DND-41 (cell line): ENCODE measurements at regions not wholly inside any gene's neighbourhood (a gene's known extent, or its start where the extent isn't known, plus 50 kb on each side); places are given as distances from the start of the nearest gene placed in this dataset.

Experiments
- ATAC-seq: fragments of 200-7000 bp; cut with Tn5 transposase; 3 replicates; pipeline ENCODE4 v1.9.1; 2021; ENCODE audit warnings: low read depth; ENCODE audit not compliant: insufficient read depth
- DNase-seq: peaks from one replicate; pipeline ENCODE4 v3.0.0-alpha.2; 2020
- H2AFZ ChIP-seq: 2 replicates; pipeline ENCODE4 v1.6.0; 2012; ENCODE audit warnings: low read depth, low read length
- H3K27ac ChIP-seq: 2 replicates; pipeline ENCODE4 v1.5.1; 2012; ENCODE audit warnings: low read length, inconsistent platforms
- H3K27me3 ChIP-seq: fragments of 200-600 bp; sonication (generic); 2 replicates; pipeline ENCODE4 v1.6.0; 2012; ENCODE audit warnings: low read length, mild to moderate bottlenecking, inconsistent platforms; ENCODE audit not compliant: insufficient read depth, poor library complexity
- H3K36me3 ChIP-seq: 2 replicates; pipeline ENCODE4 v1.5.1; 2012; ENCODE audit warnings: low read length, inconsistent platforms; ENCODE audit not compliant: insufficient read depth
- H3K4me1 ChIP-seq: 2 replicates; pipeline ENCODE4 v1.5.1; 2012; ENCODE audit warnings: mild to moderate bottlenecking, low read length; ENCODE audit not compliant: insufficient read depth
- H3K4me2 ChIP-seq: 2 replicates; pipeline ENCODE4 v1.6.0; 2012; ENCODE audit warnings: mild to moderate bottlenecking, moderate library complexity, low read length, inconsistent platforms; ENCODE audit not compliant: insufficient read depth
- H3K4me3 ChIP-seq, 2 experiments: fragments of 200-600 bp in 1 of 2; shearing (Covaris generic) in 1 of 2; 2 replicates each; pipeline ENCODE4 v1.5.1; 2012 to 2016; ENCODE audit warnings: inconsistent platforms in 2 of 2, low read length in 2 of 2, mild to moderate bottlenecking in 2 of 2, low read depth in 1 of 2, moderate library complexity in 1 of 2
- H3K79me2 ChIP-seq: 2 replicates; pipeline ENCODE4 v1.6.0; 2012; ENCODE audit warnings: low read length, inconsistent platforms; ENCODE audit not compliant: insufficient read depth
- H3K9ac ChIP-seq: 2 replicates; pipeline ENCODE4 v1.6.0; 2012; ENCODE audit warnings: low read depth, mild to moderate bottlenecking, inconsistent platforms, low read length, moderate library complexity
- H3K9me3 ChIP-seq: 2 replicates; pipeline ENCODE4 v1.5.1; 2012; ENCODE audit warnings: low read length, moderate library complexity, mild to moderate bottlenecking, inconsistent platforms; ENCODE audit not compliant: insufficient read depth, severe bottlenecking
- H4K20me1 ChIP-seq: 2 replicates; pipeline ENCODE4 v1.6.0; 2012; ENCODE audit warnings: low read length; ENCODE audit not compliant: insufficient read depth
- CTCF ChIP-seq: IDR thresholded peaks from 2 replicates; pipeline ENCODE4 v1.5.1; 2012; ENCODE audit warnings: borderline replicate concordance, low read length, moderate library complexity, mild to moderate bottlenecking; ENCODE audit not compliant: poor library complexity, severe bottlenecking; ENCODE audit errors: extremely low read depth
- EZH2 ChIP-seq: IDR thresholded peaks from 3 replicates; pipeline ENCODE4 v1.6.1; 2012; ENCODE audit warnings: borderline replicate concordance, low read depth, mild to moderate bottlenecking, moderate library complexity, low read length, inconsistent platforms; ENCODE audit not compliant: severe bottlenecking

GRCh38 chr18:38981389-38981788, 1415.8 kb upstream of the CELF4 start:
- H3K36me3 ChIP-seq, result no peaks in the 10 kb centered on the region
- H2AFZ ChIP-seq, result no peak overlapping the region
- no peak overlapping the region for H3K4me3 ChIP-seq
- H3K9me3 ChIP-seq, result no peaks in the 10 kb centered on the region
- DNase-seq, result no peak
- H3K9ac ChIP-seq, result no peak overlapping the region
- ATAC-seq, result no peak
- H3K27ac ChIP-seq, result no peak overlapping the region
- H4K20me1 ChIP-seq, result no peaks in the 10 kb centered on the region
- H3K79me2 ChIP-seq, result no peaks in the 10 kb centered on the region
- no peaks in the 10 kb centered on the region for H3K4me1 ChIP-seq
- no peaks in the 10 kb centered on the region for H3K27me3 ChIP-seq
- no peak overlapping the region for H3K4me2 ChIP-seq
- TF ChIP-seq CTCF (no peak), EZH2 (no peak)

GRCh38 chr18:38980420-38980819, 1414.8 kb upstream of the CELF4 start:
- no peaks in the 10 kb centered on the region for H3K9me3 ChIP-seq
- H4K20me1 ChIP-seq, result no peaks in the 10 kb centered on the region
- H3K27ac ChIP-seq, result no peak overlapping the region
- H3K27me3 ChIP-seq, result no peaks in the 10 kb centered on the region
- H3K9ac ChIP-seq, result no peak overlapping the region
- DNase-seq (no peak), ATAC-seq (no peak)
- no peaks in the 10 kb centered on the region for H3K79me2 ChIP-seq
- peaks cover 5% of the 10 kb centered on the region; the same call in 1 of the 2 replicates for H3K4me1 ChIP-seq
- H2AFZ ChIP-seq, result no peak overlapping the region
- no peak overlapping the region for H3K4me3 ChIP-seq
- H3K36me3 ChIP-seq, result no peaks in the 10 kb centered on the region
- TF ChIP-seq CTCF (no peak), EZH2 (no peak)
- no peak overlapping the region for H3K4me2 ChIP-seq

DNA sequence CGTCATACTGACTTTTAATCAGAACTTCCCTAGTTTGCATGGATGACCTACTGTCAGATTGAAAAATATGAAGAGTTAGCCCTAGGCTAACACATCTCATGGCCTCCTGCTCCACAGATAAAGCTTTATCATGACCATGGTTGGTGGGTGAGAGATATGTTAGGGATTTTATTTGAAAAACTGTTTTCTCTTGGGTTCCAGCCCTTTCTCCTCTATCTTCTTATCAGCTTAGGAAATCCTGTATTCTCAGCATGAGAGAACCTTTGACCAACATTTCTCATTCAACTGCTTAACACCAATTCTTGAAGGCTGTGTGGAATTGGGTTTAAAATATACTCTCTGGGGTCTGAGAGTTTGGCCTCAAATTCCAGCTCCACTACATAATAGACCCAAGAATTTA, 1407.0 kb upstream of the CELF4 start:
- no peak overlapping the region for H3K27ac ChIP-seq
- no peak overlapping the region for H3K4me2 ChIP-seq
- no peaks in the 10 kb centered on the region for H4K20me1 ChIP-seq
- no peak overlapping the region for H3K4me3 ChIP-seq
- H3K9ac ChIP-seq, result no peak overlapping the region
- peaks cover 5% of the 10 kb centered on the region; the same call in 1 of the 2 replicates for H3K4me1 ChIP-seq
- H3K36me3 ChIP-seq, result no peaks in the 10 kb centered on the region
- TF ChIP-seq EZH2, result no peak
- no peak for TF ChIP-seq CTCF
- no peaks in the 10 kb centered on the region for H3K79me2 ChIP-seq
- DNase-seq (no peak), ATAC-seq (no peak)
- no peaks in the 10 kb centered on the region for H3K9me3 ChIP-seq
- H3K27me3 ChIP-seq, result no peaks in the 10 kb centered on the region
- no peak overlapping the region for H2AFZ ChIP-seq

DNA sequence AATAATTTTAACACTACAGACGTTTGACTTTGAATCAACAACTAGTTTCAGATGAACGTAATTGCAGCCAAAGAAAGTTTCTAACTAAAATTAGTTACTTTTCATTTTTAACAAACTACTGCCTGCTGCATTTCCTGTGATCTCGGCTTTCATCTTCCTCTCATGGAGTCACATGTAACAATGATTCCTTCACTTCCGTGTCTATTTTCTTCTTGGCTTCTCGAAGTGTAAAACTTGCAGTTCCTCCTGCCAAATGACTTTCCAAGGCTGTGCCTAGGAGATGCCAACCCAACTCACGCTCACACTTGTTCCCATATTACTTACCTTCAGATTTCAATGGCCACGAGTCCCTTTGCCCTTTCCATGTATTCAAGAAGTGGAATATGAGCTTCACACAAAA, 1406.3 kb upstream of the CELF4 start:
- Histone ChIP-seq H3K9ac (no peak overlapping the region), H3K36me3 (no peaks in the 10 kb centered on the region), H3K27me3 (no peaks in the 10 kb centered on the region), H3K9me3 (no peaks in the 10 kb centered on the region), H3K4me2 (no peak overlapping the region), H4K20me1 (no peaks in the 10 kb centered on the region), H3K79me2 (no peaks in the 10 kb centered on the region), H2AFZ (no peak overlapping the region), H3K4me3 (no peak overlapping the region), H3K4me1 (peaks cover 5% of the 10 kb centered on the region; the same call in 1 of the 2 replicates), H3K27ac (no peak overlapping the region)
- TF ChIP-seq EZH2, result no peak
- no peak for DNase-seq
- ATAC-seq, result no peak
